Progenitor cell of endocrine pancreas (in vitro differentiated cells): ENCODE measurements at regions not wholly inside any gene's neighbourhood (a gene's known extent, or its start where the extent isn't known, plus 50 kb on each side); places are given as distances from the start of the nearest gene placed in this dataset.

Source experiments
- DNase-seq: peaks from one replicate; pipeline ENCODE4 v3.0.0; 2021; ENCODE audit warnings: low spot score; ENCODE audit not compliant: unreplicated experiment
- H3K27ac Mint-ChIP-seq: 2 replicates; pipeline ENCODE4 v1.8.0; 2021; ENCODE audit warnings: mild to moderate bottlenecking, moderate library complexity, mixed read lengths
- H3K27me3 Mint-ChIP-seq: 2 replicates; pipeline ENCODE4 v1.8.0; 2021; ENCODE audit warnings: mixed read lengths
- H3K36me3 Mint-ChIP-seq: 2 replicates; pipeline ENCODE4 v1.8.0; 2022; ENCODE audit warnings: mixed read lengths; ENCODE audit not compliant: insufficient read depth
- H3K4me1 Mint-ChIP-seq: 2 replicates; pipeline ENCODE4 v1.8.0; 2021; ENCODE audit warnings: low read depth, mixed read lengths
- H3K4me3 Mint-ChIP-seq: 2 replicates; pipeline ENCODE4 v1.8.0; 2021; ENCODE audit warnings: low read depth, mild to moderate bottlenecking, moderate library complexity, mixed read lengths
- H3K9me3 Mint-ChIP-seq: 2 replicates; pipeline ENCODE4 v1.8.0; 2021; ENCODE audit warnings: low read depth, mixed read lengths
- CTCF ChIP-seq: fragments of 200-600 bp; sonication (generic); IDR thresholded peaks from one replicate; pipeline ENCODE4 v1.5.0; 2021; ENCODE audit warnings: antibody characterized with exemption, mild to moderate bottlenecking; ENCODE audit not compliant: unreplicated experiment

- H3K4me3 Mint-ChIP-seq: no peak overlapping the region
- H3K27ac Mint-ChIP-seq: no peak overlapping the region
- TF ChIP-seq CTCF: no peak
- peaks cover 25% of the 10 kb centered on the region for H3K27me3 Mint-ChIP-seq
- no peak for DNase-seq
- H3K36me3 Mint-ChIP-seq: no peaks in the 10 kb centered on the region
- peaks cover 3% of the 10 kb centered on the region for H3K4me1 Mint-ChIP-seq
- H3K9me3 Mint-ChIP-seq: no peaks in the 10 kb centered on the region
These were observed 65.4 kb upstream of the ITGA11 start for GRCh38 chr15:68497206-68497910.

GRCh38 chr15:68498076-68498475, 66.1 kb upstream of the ITGA11 start:
- Mint-ChIP-seq H3K27me3 (peaks cover 21% of the 10 kb centered on the region), H3K36me3 (no peaks in the 10 kb centered on the region)

GRCh38 chr15:68499620-68500312, 67.8 kb upstream of the ITGA11 start:
- Mint-ChIP-seq H3K27me3 (peaks cover 17% of the 10 kb centered on the region), H3K36me3 (no peaks in the 10 kb centered on the region), H3K4me3 (no peak overlapping the region), H3K27ac (no peak overlapping the region), H3K4me1 (peaks cover 3% of the 10 kb centered on the region), H3K9me3 (no peaks in the 10 kb centered on the region)
- no peak for TF ChIP-seq CTCF
- DNase-seq: no peak

More at GRCh38 chr15:68498076-68498475, 66.1 kb upstream of the ITGA11 start:
- H3K27ac Mint-ChIP-seq: no peak overlapping the region
- no peak overlapping the region for H3K4me3 Mint-ChIP-seq
- peaks cover 3% of the 10 kb centered on the region for H3K4me1 Mint-ChIP-seq
- DNase-seq: no peak
- H3K9me3 Mint-ChIP-seq: no peaks in the 10 kb centered on the region
- no peak for TF ChIP-seq CTCF

GRCh38 chr15:68500363-68501258, 68.6 kb upstream of the ITGA11 start:
- no peak for DNase-seq
- Mint-ChIP-seq H3K36me3 (no peaks in the 10 kb centered on the region), H3K27me3 (peaks cover 26% of the 10 kb centered on the region), H3K4me1 (peaks cover 3% of the 10 kb centered on the region), H3K9me3 (no peaks in the 10 kb centered on the region), H3K27ac (no peak overlapping the region), H3K4me3 (no peak overlapping the region)
- no peak for TF ChIP-seq CTCF

GRCh38 chr15:68501259-68501591, 69.3 kb upstream of the ITGA11 start:
- H3K9me3 Mint-ChIP-seq: no peaks in the 10 kb centered on the region
- DNase-seq: no peak
- no peak overlapping the region for H3K27ac Mint-ChIP-seq
- peaks cover 3% of the 10 kb centered on the region for H3K4me1 Mint-ChIP-seq
- H3K4me3 Mint-ChIP-seq: no peak overlapping the region
- peaks cover 28% of the 10 kb centered on the region for H3K27me3 Mint-ChIP-seq
- TF ChIP-seq CTCF: no peak
- H3K36me3 Mint-ChIP-seq: no peaks in the 10 kb centered on the region
